ENCODE measurements at regions not wholly inside any gene's neighbourhood (a gene's known extent, or its start where the extent isn't known, plus 50 kb on each side); places are given as distances from the start of the nearest gene placed in this dataset.

DNA sequence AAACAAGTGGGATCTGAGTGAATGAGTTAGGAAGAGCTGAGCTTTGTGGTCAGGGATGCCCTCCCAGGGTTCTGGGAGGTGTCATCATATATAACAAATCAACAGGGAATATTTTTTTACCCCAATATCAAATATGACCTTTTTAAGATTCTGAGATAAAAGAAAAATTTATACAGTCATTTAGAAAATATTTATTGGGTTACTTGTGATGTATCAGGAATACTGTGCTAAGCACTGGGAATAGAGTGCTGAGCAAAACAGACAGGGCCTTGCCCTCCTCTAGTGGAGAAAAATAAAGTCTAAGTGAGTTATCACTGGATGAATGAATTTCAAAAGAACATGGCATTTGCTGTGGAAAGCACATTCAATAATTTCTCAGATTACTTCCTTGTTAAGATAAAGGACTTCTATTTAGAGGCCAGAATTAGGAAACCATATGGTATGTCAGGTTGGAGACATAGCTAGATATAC, 102.9 kb downstream of the BOD1 start:
- Histone ChIP-seq H3K4me1 (ENCODE audit: control insufficient read depth, low read depth, low read length) (no peaks in the 10 kb centered on the region), H3K79me2 (ENCODE audit: control insufficient read depth, insufficient read depth, low read length) (no peaks in the 10 kb centered on the region), H3K27me3 (ENCODE audit: insufficient read depth, low read length, poor library complexity) (no peaks in the 10 kb centered on the region), H3K56ac (ENCODE audit: low read length) (no peak overlapping the region), H3K18ac (ENCODE audit: low read length) (no peak overlapping the region), H3K4me3 (ENCODE audit: low read length) (no peak overlapping the region), H3K4me2 (ENCODE audit: low read length) (no peak overlapping the region), H3K27ac (ENCODE audit: low read depth, low read length) (no peak overlapping the region), H3K4ac (ENCODE audit: low read depth, low read length) (no peak overlapping the region), H3K36me3 (ENCODE audit: control insufficient read depth, insufficient read depth, low read length) (no peaks in the 10 kb centered on the region), H4K5ac (ENCODE audit: low read length) (no peak overlapping the region), H2AK5ac (ENCODE audit: low read length) (no peak overlapping the region), H3K23ac (ENCODE audit: low read length) (no peak overlapping the region), H4K8ac (ENCODE audit: low read depth, low read length) (no peak overlapping the region), H3K9ac (ENCODE audit: low read length) (no peak overlapping the region), H2BK5ac (ENCODE audit: low read length) (no peak overlapping the region), H2BK120ac (ENCODE audit: low read depth, low read length) (no peak overlapping the region), H3K79me1 (ENCODE audit: low read length) (no peaks in the 10 kb centered on the region), H2BK15ac (replicated peaks; ENCODE audit: low read depth) (no peak overlapping the region)
- no peak for DNase-seq

DNA sequence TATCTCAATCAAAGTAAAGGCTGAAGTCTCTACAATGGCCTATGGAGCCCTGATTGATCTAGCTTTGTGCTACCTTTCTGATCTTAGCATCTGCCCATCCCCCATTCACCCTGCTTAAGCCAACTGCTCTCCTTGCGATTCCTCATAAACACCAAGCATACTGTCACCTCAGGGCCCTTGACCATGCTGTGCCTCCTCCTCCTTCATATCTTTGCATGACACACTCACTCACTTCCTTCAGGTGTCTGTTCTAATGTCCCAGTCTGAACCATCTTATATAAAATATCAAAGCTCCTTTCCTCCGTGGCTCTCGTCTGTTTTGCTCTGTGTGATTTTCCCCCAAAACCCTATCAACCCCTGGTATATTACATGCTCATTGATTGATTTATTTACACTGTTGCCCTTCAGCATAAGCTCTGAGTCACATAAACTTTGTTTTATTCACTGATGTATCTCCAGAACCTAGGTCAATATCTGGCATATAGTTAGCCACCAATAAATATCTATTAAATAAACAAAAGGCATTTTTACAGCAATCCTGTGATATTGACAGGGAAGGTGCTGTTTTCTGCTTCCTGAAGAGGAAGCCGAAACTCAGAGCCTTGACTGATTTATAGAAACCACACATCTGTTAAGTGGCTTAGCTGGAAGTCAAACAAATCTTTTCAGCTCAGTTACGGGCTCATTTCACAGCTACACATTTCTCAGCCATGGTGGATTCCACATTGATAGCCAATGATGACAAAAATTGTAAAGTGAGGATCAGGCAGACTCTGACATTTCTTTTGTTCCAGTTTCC, 103.6 kb downstream of the BOD1 start:
- H3K79me1 ChIP-seq (ENCODE audit: low read length) = no peaks in the 10 kb centered on the region
- no peak overlapping the region for H3K4me3 ChIP-seq (ENCODE audit: low read length)
- no peak overlapping the region for H4K5ac ChIP-seq (ENCODE audit: low read length)
- no peak overlapping the region for H2AK5ac ChIP-seq (ENCODE audit: low read length)
- DNase-seq = no peak
- H4K8ac ChIP-seq (ENCODE audit: low read depth, low read length) = no peak overlapping the region
- H3K79me2 ChIP-seq (ENCODE audit: control insufficient read depth, insufficient read depth, low read length) = no peaks in the 10 kb centered on the region
- WGBS (ENCODE audit: extremely low coverage, insufficient coverage, low lambda C conversion rate) = no CpG with 5 or more reads among the region's 5 CpGs
- no peak overlapping the region for H2BK120ac ChIP-seq (ENCODE audit: low read depth, low read length)
- H3K4me2 ChIP-seq (ENCODE audit: low read length) = no peak overlapping the region
- H3K27ac ChIP-seq (ENCODE audit: low read depth, low read length) = no peak overlapping the region
- no peak overlapping the region for H3K9ac ChIP-seq (ENCODE audit: low read length)
- no peaks in the 10 kb centered on the region for H3K36me3 ChIP-seq (ENCODE audit: control insufficient read depth, insufficient read depth, low read length)
- H3K18ac ChIP-seq (ENCODE audit: low read length) = no peak overlapping the region
- H3K4ac ChIP-seq (ENCODE audit: low read depth, low read length) = no peak overlapping the region
- H2BK5ac ChIP-seq (ENCODE audit: low read length) = no peak overlapping the region
- no peak overlapping the region for H2BK15ac ChIP-seq (replicated peaks; ENCODE audit: low read depth)
- no peaks in the 10 kb centered on the region for H3K4me1 ChIP-seq (ENCODE audit: control insufficient read depth, low read depth, low read length)
- H3K27me3 ChIP-seq (ENCODE audit: insufficient read depth, low read length, poor library complexity) = no peaks in the 10 kb centered on the region
- no peak overlapping the region for H3K23ac ChIP-seq (ENCODE audit: low read length)
- no peak overlapping the region for H3K56ac ChIP-seq (ENCODE audit: low read length)

DNA sequence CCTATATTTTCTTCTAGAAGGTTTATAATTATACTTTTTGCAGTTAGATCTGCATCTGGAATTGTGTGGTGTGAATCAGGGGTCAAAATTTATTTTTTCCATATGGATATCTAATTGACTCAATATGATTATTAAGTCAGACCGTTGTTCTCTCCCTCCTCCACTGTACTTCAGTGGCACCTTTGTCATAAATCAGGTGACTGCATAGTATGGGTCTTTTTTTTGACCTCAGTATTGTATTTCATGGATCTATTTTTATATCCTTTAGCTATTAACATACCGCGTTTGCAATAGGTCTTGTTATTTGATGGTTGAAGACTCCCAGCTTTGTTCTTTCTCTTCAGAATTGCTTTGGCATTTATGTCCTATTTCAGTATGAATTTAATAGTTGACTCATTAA, 107.4 kb downstream of the BOD1 start:
- Histone ChIP-seq H2BK120ac (ENCODE audit: low read depth, low read length) (no peak overlapping the region), H3K79me1 (ENCODE audit: low read length) (no peaks in the 10 kb centered on the region), H3K9ac (ENCODE audit: low read length) (no peak overlapping the region), H3K4me1 (ENCODE audit: control insufficient read depth, low read depth, low read length) (no peaks in the 10 kb centered on the region), H3K27ac (ENCODE audit: low read depth, low read length) (no peak overlapping the region), H2AK5ac (ENCODE audit: low read length) (no peak overlapping the region), H3K56ac (ENCODE audit: low read length) (no peak overlapping the region), H3K23ac (ENCODE audit: low read length) (no peak overlapping the region), H3K27me3 (ENCODE audit: insufficient read depth, low read length, poor library complexity) (no peaks in the 10 kb centered on the region), H4K5ac (ENCODE audit: low read length) (no peak overlapping the region), H3K79me2 (ENCODE audit: control insufficient read depth, insufficient read depth, low read length) (no peaks in the 10 kb centered on the region), H2BK5ac (ENCODE audit: low read length) (no peak overlapping the region), H2BK15ac (replicated peaks; ENCODE audit: low read depth) (no peak overlapping the region), H3K4ac (ENCODE audit: low read depth, low read length) (no peak overlapping the region), H3K18ac (ENCODE audit: low read length) (no peak overlapping the region), H3K36me3 (ENCODE audit: control insufficient read depth, insufficient read depth, low read length) (no peaks in the 10 kb centered on the region), H3K4me2 (ENCODE audit: low read length) (no peak overlapping the region), H3K4me3 (ENCODE audit: low read length) (no peak overlapping the region), H4K8ac (ENCODE audit: low read depth, low read length) (no peak overlapping the region)
- DNase-seq = no peak
- WGBS (ENCODE audit: extremely low coverage, insufficient coverage, low lambda C conversion rate) = no CpG with 5 or more reads among the region's 3 CpGs

DNA sequence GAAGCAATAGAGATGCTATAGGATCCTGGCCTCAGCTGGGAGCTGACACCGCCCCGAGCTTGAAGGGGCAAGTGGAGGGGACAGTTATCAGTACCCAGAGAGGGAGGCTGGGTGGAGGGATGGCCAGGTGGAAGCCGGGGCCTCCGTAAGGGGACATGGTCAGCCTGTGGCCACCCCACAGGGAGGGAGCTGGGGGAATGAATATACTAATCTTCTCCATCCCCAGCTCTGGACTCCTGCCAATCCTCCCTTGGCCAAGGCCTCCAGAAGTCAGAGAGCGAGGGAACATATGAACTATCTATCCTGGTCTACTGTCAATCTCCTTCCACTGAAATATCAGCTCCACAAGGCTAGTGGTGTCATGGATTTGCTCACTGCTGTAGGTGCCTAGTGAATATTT, 109.3 kb downstream of the BOD1 start:
- no CpG with 5 or more reads among the region's 5 CpGs for WGBS (ENCODE audit: extremely low coverage, insufficient coverage, low lambda C conversion rate)
- H3K4ac ChIP-seq (ENCODE audit: low read depth, low read length) = no peak overlapping the region
- no peak overlapping the region for H2BK5ac ChIP-seq (ENCODE audit: low read length)
- no peak overlapping the region for H2BK120ac ChIP-seq (ENCODE audit: low read depth, low read length)
- H4K8ac ChIP-seq (ENCODE audit: low read depth, low read length) = no peak overlapping the region
- H3K27ac ChIP-seq (ENCODE audit: low read depth, low read length) = no peak overlapping the region
- H3K9ac ChIP-seq (ENCODE audit: low read length) = no peak overlapping the region
- no peak overlapping the region for H3K4me2 ChIP-seq (ENCODE audit: low read length)
- no peak overlapping the region for H3K4me3 ChIP-seq (ENCODE audit: low read length)
- no peaks in the 10 kb centered on the region for H3K4me1 ChIP-seq (ENCODE audit: control insufficient read depth, low read depth, low read length)
- H3K79me1 ChIP-seq (ENCODE audit: low read length) = no peaks in the 10 kb centered on the region
- no peak overlapping the region for H3K18ac ChIP-seq (ENCODE audit: low read length)
- H2BK15ac ChIP-seq (replicated peaks; ENCODE audit: low read depth) = no peak overlapping the region
- no peak overlapping the region for H3K56ac ChIP-seq (ENCODE audit: low read length)
- DNase-seq = no peak
- H3K23ac ChIP-seq (ENCODE audit: low read length) = no peak overlapping the region
- no peaks in the 10 kb centered on the region for H3K27me3 ChIP-seq (ENCODE audit: insufficient read depth, low read length, poor library complexity)
- no peak overlapping the region for H2AK5ac ChIP-seq (ENCODE audit: low read length)
- H4K5ac ChIP-seq (ENCODE audit: low read length) = no peak overlapping the region
- no peaks in the 10 kb centered on the region for H3K79me2 ChIP-seq (ENCODE audit: control insufficient read depth, insufficient read depth, low read length)
- H3K36me3 ChIP-seq (ENCODE audit: control insufficient read depth, insufficient read depth, low read length) = no peaks in the 10 kb centered on the region

- no peak overlapping the region for H3K56ac ChIP-seq (ENCODE audit: low read length)
- no peak overlapping the region for H3K9ac ChIP-seq (ENCODE audit: low read length)
- H3K27me3 ChIP-seq (ENCODE audit: insufficient read depth, low read length, poor library complexity) = no peaks in the 10 kb centered on the region
- H3K4ac ChIP-seq (ENCODE audit: low read depth, low read length) = no peak overlapping the region
- H3K4me2 ChIP-seq (ENCODE audit: low read length) = no peak overlapping the region
- H3K79me1 ChIP-seq (ENCODE audit: low read length) = no peaks in the 10 kb centered on the region
- WGBS (ENCODE audit: extremely low coverage, insufficient coverage, low lambda C conversion rate) = no CpG with 5 or more reads among the region's 3 CpGs
- no peak overlapping the region for H2BK15ac ChIP-seq (replicated peaks; ENCODE audit: low read depth)
- no peak overlapping the region for H3K27ac ChIP-seq (ENCODE audit: low read depth, low read length)
- no peak overlapping the region for H4K5ac ChIP-seq (ENCODE audit: low read length)
- H3K79me2 ChIP-seq (ENCODE audit: control insufficient read depth, insufficient read depth, low read length) = no peaks in the 10 kb centered on the region
- H2AK5ac ChIP-seq (ENCODE audit: low read length) = no peak overlapping the region
- no peak for DNase-seq
- no peaks in the 10 kb centered on the region for H3K4me1 ChIP-seq (ENCODE audit: control insufficient read depth, low read depth, low read length)
- no peak overlapping the region for H3K23ac ChIP-seq (ENCODE audit: low read length)
- H2BK5ac ChIP-seq (ENCODE audit: low read length) = no peak overlapping the region
- H3K18ac ChIP-seq (ENCODE audit: low read length) = no peak overlapping the region
- H3K4me3 ChIP-seq (ENCODE audit: low read length) = no peak overlapping the region
- no peak overlapping the region for H2BK120ac ChIP-seq (ENCODE audit: low read depth, low read length)
- H4K8ac ChIP-seq (ENCODE audit: low read depth, low read length) = no peak overlapping the region
- H3K36me3 ChIP-seq (ENCODE audit: control insufficient read depth, insufficient read depth, low read length) = no peaks in the 10 kb centered on the region
Observed at GRCh38 chr5:173505634-173506033, 110.8 kb downstream of the BOD1 start.

GRCh38 chr5:173501922-173502321, 114.5 kb downstream of the BOD1 start:
- Histone ChIP-seq H3K79me1 (ENCODE audit: low read length) (no peaks in the 10 kb centered on the region), H3K27me3 (ENCODE audit: insufficient read depth, low read length, poor library complexity) (no peaks in the 10 kb centered on the region), H4K8ac (ENCODE audit: low read depth, low read length) (no peak overlapping the region)

More at GRCh38 chr5:173501922-173502321, 114.5 kb downstream of the BOD1 start:
- no peak overlapping the region for H3K4me2 ChIP-seq (ENCODE audit: low read length)
- H4K5ac ChIP-seq (ENCODE audit: low read length) = no peak overlapping the region
- H3K4me1 ChIP-seq (ENCODE audit: control insufficient read depth, low read depth, low read length) = no peaks in the 10 kb centered on the region
- DNase-seq = no peak
- H3K18ac ChIP-seq (ENCODE audit: low read length) = no peak overlapping the region
- no peak overlapping the region for H2BK15ac ChIP-seq (replicated peaks; ENCODE audit: low read depth)
- H3K23ac ChIP-seq (ENCODE audit: low read length) = no peak overlapping the region
- no peak overlapping the region for H3K9ac ChIP-seq (ENCODE audit: low read length)
- H2BK120ac ChIP-seq (ENCODE audit: low read depth, low read length) = no peak overlapping the region
- no peak overlapping the region for H3K27ac ChIP-seq (ENCODE audit: low read depth, low read length)
- H3K36me3 ChIP-seq (ENCODE audit: control insufficient read depth, insufficient read depth, low read length) = no peaks in the 10 kb centered on the region
- H3K56ac ChIP-seq (ENCODE audit: low read length) = no peak overlapping the region
- no peaks in the 10 kb centered on the region for H3K79me2 ChIP-seq (ENCODE audit: control insufficient read depth, insufficient read depth, low read length)
- no CpG with 5 or more reads among the region's 12 CpGs for WGBS (ENCODE audit: extremely low coverage, insufficient coverage, low lambda C conversion rate)
- H2AK5ac ChIP-seq (ENCODE audit: low read length) = no peak overlapping the region
- H3K4me3 ChIP-seq (ENCODE audit: low read length) = no peak overlapping the region
- no peak overlapping the region for H2BK5ac ChIP-seq (ENCODE audit: low read length)
- H3K4ac ChIP-seq (ENCODE audit: low read depth, low read length) = no peak overlapping the region

Data from mesendoderm (in vitro differentiated cells).